Panc1 (cell line): ENCODE measurements at regions not wholly inside any gene's neighbourhood (a gene's known extent, or its start where the extent isn't known, plus 50 kb on each side); places are given as distances from the start of the nearest gene placed in this dataset.

Experiments used
- ATAC-seq: fragments of 200-7000 bp; cut with Tn5 transposase; 2 replicates; pipeline ENCODE4 v1.9.1; 2020; ENCODE audit warnings: mild to moderate bottlenecking, moderate library complexity
- BruUV-seq: library from RNA; stranded (reverse); fragments of 400-500 nt; replicated peaks from 2 replicates; lab custom pipeline; 2021; lab: Mats Ljungman, UMichigan
- CTCF ChIA-PET: fragments of 300-600 bp; sonication (Branson Sonifier 250); formaldehyde crosslinking; loops from one replicate; lab custom pipeline; 2022; ENCODE audit warnings: antibody characterized with exemption; lab: Charles Lee
- POLR2A ChIA-PET: fragments of 300-600 bp; sonication (Branson Sonifier 250); formaldehyde crosslinking; loops from one replicate; lab custom pipeline; 2022; ENCODE audit warnings: antibody characterized with exemption; lab: Charles Lee
- DNase-seq: peaks from one replicate; pipeline ENCODE4 v3.0.0-alpha.2; 2010; ENCODE audit warnings: low read depth, low spot score
- H3K27ac ChIP-seq: 2 replicates; pipeline ENCODE4 v1.5.1; 2011; ENCODE audit warnings: mild to moderate bottlenecking, low read length, inconsistent platforms
- H3K27me3 ChIP-seq: fragments of 200-500 bp; sonication (Bioruptor generic); 2 replicates; pipeline ENCODE4 v1.6.0; 2014; ENCODE audit warnings: low read length, inconsistent platforms; ENCODE audit not compliant: control insufficient read depth, insufficient read depth
- H3K36me3 ChIP-seq: fragments of 200-500 bp; sonication (Bioruptor generic); 2 replicates; pipeline ENCODE4 v1.5.1; 2014; ENCODE audit warnings: inconsistent platforms, mild to moderate bottlenecking, low read length, moderate library complexity; ENCODE audit not compliant: control insufficient read depth, insufficient read depth
- H3K4me1 ChIP-seq: 2 replicates; pipeline ENCODE4 v1.5.1; 2011; ENCODE audit warnings: inconsistent platforms, mild to moderate bottlenecking, low read length, moderate library complexity; ENCODE audit not compliant: control insufficient read depth, insufficient read depth
- H3K4me3 ChIP-seq, 2 experiments: 2 replicates each; pipeline ENCODE4 v1.5.1; 2011 to 2012; ENCODE audit warnings: low read depth in 2 of 2, low read length in 2 of 2, mild to moderate bottlenecking in 2 of 2, inconsistent platforms in 1 of 2, moderate library complexity in 1 of 2
- H3K9me3 ChIP-seq: fragments of 200-500 bp; sonication (Bioruptor generic); 2 replicates; pipeline ENCODE4 v1.5.1; 2014; ENCODE audit warnings: low read depth, mild to moderate bottlenecking, inconsistent platforms, low read length, moderate library complexity; ENCODE audit not compliant: control insufficient read depth, insufficient read depth
- POLR2AphosphoS5 ChIP-seq: IDR thresholded peaks from 2 replicates; pipeline ENCODE4 v1.6.1; 2012; ENCODE audit warnings: mild to moderate bottlenecking, low read depth, low read length, moderate library complexity
- SIN3A ChIP-seq: IDR thresholded peaks from 2 replicates; pipeline ENCODE4 v1.6.1; 2012; ENCODE audit warnings: low read depth, mild to moderate bottlenecking, low read length, moderate library complexity, borderline replicate concordance; ENCODE audit not compliant: insufficient read depth
- TCF7L2 ChIP-seq: IDR thresholded peaks from 2 replicates; pipeline ENCODE4 v1.6.1; 2011; ENCODE audit warnings: mild to moderate bottlenecking, low read depth, low read length, inconsistent platforms
- in situ Hi-C: cut with HindIII; loops from 2 replicates; pipeline ENCODE4 v1.10.0; 2016; ENCODE audit warnings: low sequenced_read_pairs, low pct_unique_long_range_greater_than_20kb
- intact Hi-C: fragments of 100-400 bp; cut with micrococcal nuclease; formaldehyde crosslinking; loops from one replicate; pipeline ENCODE4 v1.10.0; 2022; ENCODE audit not compliant: unreplicated experiment
- TF ChIP-seq, protein P1 (sequence below), 2 experiments: IDR thresholded peaks; 2 replicates each; pipeline ENCODE4 v1.6.1; 2011 to 2012; ENCODE audit warnings: low read depth in 2 of 2, control low read depth in 1 of 2, low read length in 1 of 2, mild to moderate bottlenecking in 1 of 2, moderate library complexity in 1 of 2; ENCODE audit not compliant: insufficient read depth in 1 of 2
- TF ChIP-seq, protein P2 (sequence below): fragments of 450-650 bp; IDR thresholded peaks from 2 replicates; pipeline ENCODE4 v1.5.1; 2017; ENCODE audit warnings: mild to moderate bottlenecking

DNA sequence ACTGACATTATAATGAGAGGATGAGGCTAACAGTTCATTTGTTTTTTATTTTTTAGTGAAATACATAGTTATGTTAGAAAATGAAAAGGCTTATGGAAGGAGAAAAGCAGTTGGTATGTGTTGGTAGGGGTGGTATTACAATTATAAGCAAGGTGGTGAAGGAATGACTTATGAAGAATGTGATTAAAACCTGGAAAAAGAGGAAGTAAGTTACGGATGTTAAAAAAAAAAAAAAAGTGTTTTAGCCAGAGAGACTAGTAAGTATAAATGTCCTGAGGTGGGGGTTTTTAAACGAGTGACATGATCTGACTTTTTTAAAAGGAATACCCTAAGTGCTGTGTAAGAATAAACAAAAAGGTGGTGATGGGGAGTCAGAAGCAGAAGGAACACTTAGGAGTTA lies 206.8 kb downstream of the IL15 start:
- DNase-seq, result no peak
- Histone ChIP-seq H3K9me3 (no peaks in the 10 kb centered on the region), H3K36me3 (no peaks in the 10 kb centered on the region), H3K27ac (no peak overlapping the region), H3K4me1 (no peaks in the 10 kb centered on the region), H3K27me3 (no peaks in the 10 kb centered on the region), H3K4me3 (no peak overlapping the region)
- no peak for TF ChIP-seq POLR2AphosphoS5
- TF ChIP-seq, protein P1, sequence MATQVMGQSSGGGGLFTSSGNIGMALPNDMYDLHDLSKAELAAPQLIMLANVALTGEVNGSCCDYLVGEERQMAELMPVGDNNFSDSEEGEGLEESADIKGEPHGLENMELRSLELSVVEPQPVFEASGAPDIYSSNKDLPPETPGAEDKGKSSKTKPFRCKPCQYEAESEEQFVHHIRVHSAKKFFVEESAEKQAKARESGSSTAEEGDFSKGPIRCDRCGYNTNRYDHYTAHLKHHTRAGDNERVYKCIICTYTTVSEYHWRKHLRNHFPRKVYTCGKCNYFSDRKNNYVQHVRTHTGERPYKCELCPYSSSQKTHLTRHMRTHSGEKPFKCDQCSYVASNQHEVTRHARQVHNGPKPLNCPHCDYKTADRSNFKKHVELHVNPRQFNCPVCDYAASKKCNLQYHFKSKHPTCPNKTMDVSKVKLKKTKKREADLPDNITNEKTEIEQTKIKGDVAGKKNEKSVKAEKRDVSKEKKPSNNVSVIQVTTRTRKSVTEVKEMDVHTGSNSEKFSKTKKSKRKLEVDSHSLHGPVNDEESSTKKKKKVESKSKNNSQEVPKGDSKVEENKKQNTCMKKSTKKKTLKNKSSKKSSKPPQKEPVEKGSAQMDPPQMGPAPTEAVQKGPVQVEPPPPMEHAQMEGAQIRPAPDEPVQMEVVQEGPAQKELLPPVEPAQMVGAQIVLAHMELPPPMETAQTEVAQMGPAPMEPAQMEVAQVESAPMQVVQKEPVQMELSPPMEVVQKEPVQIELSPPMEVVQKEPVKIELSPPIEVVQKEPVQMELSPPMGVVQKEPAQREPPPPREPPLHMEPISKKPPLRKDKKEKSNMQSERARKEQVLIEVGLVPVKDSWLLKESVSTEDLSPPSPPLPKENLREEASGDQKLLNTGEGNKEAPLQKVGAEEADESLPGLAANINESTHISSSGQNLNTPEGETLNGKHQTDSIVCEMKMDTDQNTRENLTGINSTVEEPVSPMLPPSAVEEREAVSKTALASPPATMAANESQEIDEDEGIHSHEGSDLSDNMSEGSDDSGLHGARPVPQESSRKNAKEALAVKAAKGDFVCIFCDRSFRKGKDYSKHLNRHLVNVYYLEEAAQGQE (IDR thresholded peaks at IDR 0.05; ENCODE audit: insufficient read depth in 1 of 2, low read depth in 2 of 2, low read length in 1 of 2), result no peak
- TF ChIP-seq SIN3A, result no peak
- TF ChIP-seq, protein P2, sequence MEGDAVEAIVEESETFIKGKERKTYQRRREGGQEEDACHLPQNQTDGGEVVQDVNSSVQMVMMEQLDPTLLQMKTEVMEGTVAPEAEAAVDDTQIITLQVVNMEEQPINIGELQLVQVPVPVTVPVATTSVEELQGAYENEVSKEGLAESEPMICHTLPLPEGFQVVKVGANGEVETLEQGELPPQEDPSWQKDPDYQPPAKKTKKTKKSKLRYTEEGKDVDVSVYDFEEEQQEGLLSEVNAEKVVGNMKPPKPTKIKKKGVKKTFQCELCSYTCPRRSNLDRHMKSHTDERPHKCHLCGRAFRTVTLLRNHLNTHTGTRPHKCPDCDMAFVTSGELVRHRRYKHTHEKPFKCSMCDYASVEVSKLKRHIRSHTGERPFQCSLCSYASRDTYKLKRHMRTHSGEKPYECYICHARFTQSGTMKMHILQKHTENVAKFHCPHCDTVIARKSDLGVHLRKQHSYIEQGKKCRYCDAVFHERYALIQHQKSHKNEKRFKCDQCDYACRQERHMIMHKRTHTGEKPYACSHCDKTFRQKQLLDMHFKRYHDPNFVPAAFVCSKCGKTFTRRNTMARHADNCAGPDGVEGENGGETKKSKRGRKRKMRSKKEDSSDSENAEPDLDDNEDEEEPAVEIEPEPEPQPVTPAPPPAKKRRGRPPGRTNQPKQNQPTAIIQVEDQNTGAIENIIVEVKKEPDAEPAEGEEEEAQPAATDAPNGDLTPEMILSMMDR, result no peak
- no peak for TF ChIP-seq TCF7L2
- BruUV-seq, result no TSS peak
- POLR2A ChIA-PET, result no interaction called here
- intact Hi-C loops (no loop called here), in situ Hi-C loops (no loop called here)
- CTCF ChIA-PET, result no interaction called here
- ATAC-seq, result no peak

DNA sequence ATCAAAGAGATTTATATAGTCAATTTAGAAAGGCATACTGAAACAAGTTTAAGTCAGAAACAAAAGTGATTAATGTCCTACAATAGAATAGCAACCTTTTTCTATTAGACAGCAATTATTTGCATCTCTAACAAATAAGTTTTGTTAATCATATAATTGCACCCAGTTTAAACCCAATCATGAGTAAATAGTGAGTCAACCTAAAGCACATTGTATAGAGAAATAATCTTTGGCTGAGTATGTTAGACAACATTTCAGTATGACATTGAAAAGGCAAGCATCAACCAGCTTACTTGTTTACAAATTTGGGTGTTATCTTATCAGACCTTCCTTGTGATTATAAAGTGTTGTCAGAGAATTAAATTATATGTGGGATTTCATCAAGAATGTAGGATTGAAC lies 209.5 kb downstream of the IL15 start:
- no peak for TF ChIP-seq SIN3A
- no peak for TF ChIP-seq POLR2AphosphoS5
- TF ChIP-seq, protein P2, result no peak
- ChIA-PET CTCF (no interaction called here), POLR2A (no interaction called here)
- Histone ChIP-seq H3K4me3 (no peak overlapping the region), H3K4me1 (no peaks in the 10 kb centered on the region), H3K9me3 (no peaks in the 10 kb centered on the region), H3K36me3 (no peaks in the 10 kb centered on the region), H3K27me3 (no peaks in the 10 kb centered on the region), H3K27ac (no peak overlapping the region)
- in situ Hi-C loops, result no loop called here
- DNase-seq (no peak), ATAC-seq (no peak)
- no TSS peak for BruUV-seq
- intact Hi-C loops, result no loop called here

DNA sequence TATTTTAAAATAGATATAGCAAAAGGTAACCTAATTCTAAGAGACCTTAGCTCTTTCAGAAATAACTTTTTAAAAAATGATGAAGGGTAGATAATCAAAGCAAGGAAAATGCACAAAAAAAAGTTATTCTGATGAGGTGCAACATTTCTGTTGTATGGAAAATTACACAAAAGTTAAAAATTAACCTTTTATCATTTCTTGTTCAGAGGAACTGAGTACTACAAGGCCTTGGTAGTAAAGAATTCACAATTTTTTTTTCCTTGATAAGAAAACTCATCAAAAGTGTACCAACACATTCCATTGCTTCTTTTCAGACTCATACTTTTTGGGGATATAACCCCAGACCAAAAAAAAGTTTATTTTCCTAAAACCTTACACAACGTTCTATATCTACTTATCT lies 213.0 kb downstream of the IL15 start:
- in situ Hi-C loops (no loop called here), intact Hi-C loops (no loop called here)
- CTCF ChIA-PET, result no interaction called here
- Histone ChIP-seq H3K9me3 (no peaks in the 10 kb centered on the region), H3K27me3 (no peaks in the 10 kb centered on the region), H3K27ac (no peak overlapping the region), H3K4me1 (no peaks in the 10 kb centered on the region), H3K4me3 (no peak overlapping the region), H3K36me3 (no peaks in the 10 kb centered on the region)
- no TSS peak for BruUV-seq
- no peak for TF ChIP-seq TCF7L2
- TF ChIP-seq, protein P2, result no peak
- TF ChIP-seq, protein P1 (IDR thresholded peaks at IDR 0.05; ENCODE audit: insufficient read depth in 1 of 2, low read depth in 2 of 2, low read length in 1 of 2), result no peak
- no peak for TF ChIP-seq POLR2AphosphoS5
- TF ChIP-seq SIN3A, result no peak
- ATAC-seq, result no peak
- POLR2A ChIA-PET, result no interaction called here
- DNase-seq, result no peak
